Lower lobe of right lung (tissue), 2 donors: ENCODE measurements at regions not wholly inside any gene's neighbourhood (a gene's known extent, or its start where the extent isn't known, plus 50 kb on each side); places are given as distances from the start of the nearest gene placed in this dataset.

Experiments
- ATAC-seq, 2 donors: fragments of 200-7000 bp; cut with Tn5 transposase; one replicate each; pipeline ENCODE4 v1.9.1; 2020 to 2022; ENCODE audit warnings: mild to moderate bottlenecking in 2 of 2, moderate library complexity in 2 of 2
- DNase-seq: peaks from one replicate; pipeline ENCODE4 v3.0.0-alpha.2; 2020
- H3K27ac ChIP-seq: fragments of 200-600 bp; one replicate; pipeline ENCODE4 v1.8.0; 2022
- H3K27me3 ChIP-seq: fragments of 200-600 bp; one replicate; pipeline ENCODE4 v1.8.0; 2022; ENCODE audit warnings: low read depth
- H3K36me3 ChIP-seq: fragments of 200-600 bp; one replicate; pipeline ENCODE4 v1.8.0; 2022; ENCODE audit warnings: mild to moderate bottlenecking
- H3K4me1 ChIP-seq: fragments of 200-600 bp; one replicate; pipeline ENCODE4 v1.8.0; 2022
- H3K4me3 ChIP-seq: fragments of 200-600 bp; one replicate; pipeline ENCODE4 v1.8.0; 2022; ENCODE audit warnings: mild to moderate bottlenecking
- H3K9me3 ChIP-seq: fragments of 200-600 bp; one replicate; pipeline ENCODE4 v1.8.0; 2022
- intact Hi-C: fragments of 100-400 bp; cut with DNase I; formaldehyde crosslinking; loops from one replicate; pipeline ENCODE4 v1.11.0; 2022
- TF ChIP-seq, protein P1 (sequence below): fragments of 200-600 bp; IDR thresholded peaks from one replicate; pipeline ENCODE4 v1.8.0; 2022; ENCODE audit warnings: antibody characterized with exemption, mild to moderate bottlenecking
- donor health status: DM: no; HTN: yes; CAD: no; lungs with severe emphysema.

DNA sequence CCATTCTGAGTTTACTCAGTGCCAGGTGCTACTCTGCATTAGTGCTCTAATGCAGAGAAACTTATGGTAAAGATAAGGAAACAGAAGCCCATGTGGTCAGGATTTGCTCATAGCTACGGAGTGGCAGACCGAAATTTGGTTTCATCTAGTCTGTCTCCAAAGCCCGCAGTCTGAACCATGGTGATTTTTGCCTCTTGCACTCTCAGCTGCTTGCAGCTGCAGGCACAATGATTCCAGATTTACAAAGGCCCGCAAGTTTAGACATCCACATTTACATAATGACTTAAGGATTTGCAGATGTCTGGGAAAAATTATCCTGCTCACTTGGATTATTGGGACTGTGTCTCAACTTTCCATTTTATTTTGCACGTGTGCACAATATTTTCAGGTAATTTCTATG, 161.3 kb upstream of the KCNJ6 start:
- Histone ChIP-seq H3K36me3 (no peaks in the 10 kb centered on the region), H3K4me3 (no peak overlapping the region), H3K9me3 (no peaks in the 10 kb centered on the region), H3K27me3 (no peaks in the 10 kb centered on the region), H3K27ac (no peak overlapping the region), H3K4me1 (no peaks in the 10 kb centered on the region)
- intact Hi-C loops, result no loop called here
- DNase-seq, result no peak
- TF ChIP-seq, protein P1, sequence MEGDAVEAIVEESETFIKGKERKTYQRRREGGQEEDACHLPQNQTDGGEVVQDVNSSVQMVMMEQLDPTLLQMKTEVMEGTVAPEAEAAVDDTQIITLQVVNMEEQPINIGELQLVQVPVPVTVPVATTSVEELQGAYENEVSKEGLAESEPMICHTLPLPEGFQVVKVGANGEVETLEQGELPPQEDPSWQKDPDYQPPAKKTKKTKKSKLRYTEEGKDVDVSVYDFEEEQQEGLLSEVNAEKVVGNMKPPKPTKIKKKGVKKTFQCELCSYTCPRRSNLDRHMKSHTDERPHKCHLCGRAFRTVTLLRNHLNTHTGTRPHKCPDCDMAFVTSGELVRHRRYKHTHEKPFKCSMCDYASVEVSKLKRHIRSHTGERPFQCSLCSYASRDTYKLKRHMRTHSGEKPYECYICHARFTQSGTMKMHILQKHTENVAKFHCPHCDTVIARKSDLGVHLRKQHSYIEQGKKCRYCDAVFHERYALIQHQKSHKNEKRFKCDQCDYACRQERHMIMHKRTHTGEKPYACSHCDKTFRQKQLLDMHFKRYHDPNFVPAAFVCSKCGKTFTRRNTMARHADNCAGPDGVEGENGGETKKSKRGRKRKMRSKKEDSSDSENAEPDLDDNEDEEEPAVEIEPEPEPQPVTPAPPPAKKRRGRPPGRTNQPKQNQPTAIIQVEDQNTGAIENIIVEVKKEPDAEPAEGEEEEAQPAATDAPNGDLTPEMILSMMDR, result no peak
- ATAC-seq, result no peak

DNA sequence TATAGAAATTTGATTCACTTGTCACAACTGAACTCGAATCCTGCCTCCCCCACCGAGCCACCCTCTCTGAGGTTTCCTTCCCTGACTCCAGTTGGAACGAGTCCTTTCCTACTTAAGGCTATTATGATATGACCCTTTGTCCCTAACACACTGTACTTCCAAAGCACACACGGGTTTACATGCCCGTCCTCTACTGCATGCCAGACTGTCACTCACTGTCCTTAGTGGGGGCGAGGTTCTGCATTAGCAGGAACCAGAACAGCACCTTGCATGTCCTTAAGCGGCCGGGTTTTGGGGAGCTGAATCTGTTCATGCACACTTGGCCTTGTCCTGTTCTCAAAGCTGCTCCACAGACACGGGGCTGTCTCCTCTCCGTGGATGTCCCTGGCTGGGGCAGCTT, 164.6 kb upstream of the KCNJ6 start:
- DNase-seq, result no peak
- ATAC-seq, result no peak
- Histone ChIP-seq H3K36me3 (no peaks in the 10 kb centered on the region), H3K9me3 (no peaks in the 10 kb centered on the region), H3K27me3 (no peaks in the 10 kb centered on the region), H3K4me3 (no peak overlapping the region), H3K4me1 (no peaks in the 10 kb centered on the region), H3K27ac (no peak overlapping the region)
- intact Hi-C loops, result no loop called here
- TF ChIP-seq, protein P1, result no peak

DNA sequence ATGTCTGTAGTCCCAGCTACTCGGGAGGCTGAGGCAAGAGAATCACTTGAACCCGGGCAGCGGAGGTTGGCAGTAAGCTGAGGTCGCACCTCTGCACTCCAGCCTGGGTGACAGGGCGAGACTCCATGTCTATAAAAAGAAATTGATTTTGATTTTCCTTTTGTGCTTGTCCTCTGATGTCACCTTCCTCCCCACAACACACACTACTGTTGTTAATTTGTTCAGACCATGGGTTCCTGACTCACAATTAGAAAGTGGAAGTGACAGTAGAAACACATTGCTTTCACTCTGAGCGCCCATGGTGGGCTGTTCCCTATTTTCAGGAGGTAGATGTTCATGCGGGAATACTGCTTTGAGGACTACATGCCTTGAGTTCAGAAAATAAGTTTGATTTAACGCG, 165.5 kb upstream of the KCNJ6 start:
- no peak overlapping the region for H3K27ac ChIP-seq
- H3K4me3 ChIP-seq, result no peak overlapping the region
- TF ChIP-seq, protein P1, result no peak
- no peaks in the 10 kb centered on the region for H3K4me1 ChIP-seq
- no peaks in the 10 kb centered on the region for H3K36me3 ChIP-seq
- no peaks in the 10 kb centered on the region for H3K27me3 ChIP-seq
- H3K9me3 ChIP-seq, result no peaks in the 10 kb centered on the region
- DNase-seq (no peak), ATAC-seq (no peak)
- intact Hi-C loops, result no loop called here

DNA sequence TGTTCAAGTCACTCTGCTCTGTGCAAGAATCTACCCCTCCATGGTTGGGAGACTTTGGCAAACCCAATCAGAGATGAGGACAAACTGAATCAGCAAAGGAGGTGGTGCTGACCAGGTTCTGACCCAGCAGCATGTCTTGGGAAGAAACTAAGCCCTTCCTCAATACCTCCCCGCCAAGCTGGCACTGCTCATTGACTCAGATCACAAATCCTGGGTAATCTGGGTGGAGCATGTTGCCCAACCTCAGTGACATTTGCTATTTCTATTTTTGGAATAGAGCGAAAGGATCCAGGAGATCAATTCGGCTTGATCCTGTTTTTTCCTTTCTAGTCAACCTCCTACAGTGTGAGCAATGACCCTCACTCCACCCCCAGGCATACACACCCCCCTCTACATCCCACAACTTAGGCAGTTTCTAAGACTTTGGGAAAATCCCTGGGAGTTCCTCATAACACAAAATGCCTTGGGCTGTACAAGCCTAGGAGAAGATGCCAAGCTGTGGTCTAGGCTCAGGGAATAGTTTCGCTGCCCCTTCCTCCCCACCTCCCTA, 166.8 kb upstream of the KCNJ6 start:
- Histone ChIP-seq H3K9me3 (no peaks in the 10 kb centered on the region), H3K36me3 (no peaks in the 10 kb centered on the region), H3K4me3 (no peak overlapping the region), H3K4me1 (no peaks in the 10 kb centered on the region), H3K27me3 (no peaks in the 10 kb centered on the region), H3K27ac (no peak overlapping the region)
- TF ChIP-seq, protein P1, result no peak
- no peak for DNase-seq
- intact Hi-C loops, result no loop called here
- no peak for ATAC-seq

DNA sequence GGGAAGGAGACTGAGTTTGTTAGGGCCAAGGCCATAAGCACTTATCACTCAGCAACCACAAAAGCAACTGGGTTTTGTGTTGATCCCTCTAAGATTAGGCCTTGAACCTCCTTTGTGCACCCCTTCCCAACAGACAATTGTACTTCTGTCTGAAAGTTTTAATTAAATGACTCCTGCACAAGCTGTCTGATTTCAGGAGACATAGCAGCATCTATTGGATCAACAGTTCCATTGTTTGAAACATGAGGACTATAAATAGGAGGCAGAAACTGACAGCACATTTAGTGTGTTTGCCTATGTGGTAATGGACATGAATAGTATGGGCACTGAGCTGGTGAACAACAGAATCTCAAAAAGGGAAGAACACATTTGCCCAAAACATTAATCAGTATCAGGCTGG, 167.3 kb upstream of the KCNJ6 start:
- H3K36me3 ChIP-seq, result no peaks in the 10 kb centered on the region
- H3K4me3 ChIP-seq, result no peak overlapping the region
- intact Hi-C loops, result no loop called here
- DNase-seq (no peak), ATAC-seq (no peak)
- no peaks in the 10 kb centered on the region for H3K27me3 ChIP-seq
- no peaks in the 10 kb centered on the region for H3K4me1 ChIP-seq
- H3K27ac ChIP-seq, result no peak overlapping the region
- no peaks in the 10 kb centered on the region for H3K9me3 ChIP-seq
- TF ChIP-seq, protein P1, result no peak

DNA sequence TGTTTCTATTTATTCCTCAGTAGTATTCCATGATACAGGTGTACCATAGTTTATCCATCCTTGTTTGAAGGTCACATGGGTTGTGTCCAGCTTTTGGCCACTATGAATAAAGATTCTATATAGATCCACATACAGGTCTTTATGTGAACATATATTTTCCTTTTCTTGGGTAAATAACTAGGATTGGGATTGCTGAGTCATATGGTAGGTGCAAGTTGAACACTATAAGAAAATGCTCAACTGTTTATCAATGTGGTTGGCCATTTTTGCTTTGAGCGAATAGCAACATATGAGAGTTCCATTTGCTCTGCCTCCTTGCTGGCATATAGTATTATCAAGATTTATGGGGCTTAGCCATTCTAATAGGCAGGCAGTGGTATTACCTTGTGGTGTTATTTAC, 170.2 kb upstream of the KCNJ15 start:
- H3K4me3 ChIP-seq, result no peak overlapping the region
- ATAC-seq (no peak), DNase-seq (no peak)
- no peaks in the 10 kb centered on the region for H3K9me3 ChIP-seq
- no peaks in the 10 kb centered on the region for H3K36me3 ChIP-seq
- no peaks in the 10 kb centered on the region for H3K27me3 ChIP-seq
- TF ChIP-seq, protein P1, result no peak
- no peaks in the 10 kb centered on the region for H3K4me1 ChIP-seq
- no peak overlapping the region for H3K27ac ChIP-seq
- intact Hi-C loops, result no loop called here
